ENCODE measurements at regions not wholly inside any gene's neighbourhood (a gene's known extent, or its start where the extent isn't known, plus 50 kb on each side); places are given as distances from the start of the nearest gene placed in this dataset.

GRCh38 chr13:22063416-22064124 lies 392.7 kb downstream of the FGF9 start:
- TF ChIP-seq POLR2A (IDR thresholded peaks at IDR 0.05; ENCODE audit: low read depth, low read length) (no peak), CTCF (IDR thresholded peaks at IDR 0.05; ENCODE audit: extremely low read depth in 1 of 2, insufficient read depth in 1 of 2, low read depth in 1 of 2, low read length in 2 of 2) (no peak), JUN (IDR thresholded peaks at IDR 0.05; ENCODE audit: borderline replicate concordance, insufficient read depth, insufficient read length, low read depth) (no peak), MAX (IDR thresholded peaks at IDR 0.05; ENCODE audit: insufficient read depth, insufficient read length) (no peak)

All from endothelial cell of umbilical vein (primary cell).